ENCODE measurements at regions not wholly inside any gene's neighbourhood (a gene's known extent, or its start where the extent isn't known, plus 50 kb on each side); places are given as distances from the start of the nearest gene placed in this dataset.

GRCh38 chr2:53562407-53562806 is 205.2 kb upstream of the CHAC2 start:
- TF ChIP-seq EZH2 (IDR thresholded peaks at IDR 0.05; ENCODE audit: low read length): no peak
- TF ChIP-seq CTCF (optimal IDR thresholded peaks at IDR 0.05 in 1 of 3, IDR thresholded peaks at IDR 0.05 in 1 of 3, conservative IDR thresholded peaks at IDR 0.05 in 1 of 3; ENCODE audit: extremely low read depth in 1 of 3, insufficient read depth in 2 of 3, low read length in 3 of 3): no peak
